Endothelial cell of umbilical vein (primary cell): ENCODE measurements at regions not wholly inside any gene's neighbourhood (a gene's known extent, or its start where the extent isn't known, plus 50 kb on each side); places are given as distances from the start of the nearest gene placed in this dataset.

Experiments
- BruUV-seq: library from RNA; stranded (reverse); fragments of 400-500 nt; replicated peaks from 2 replicates; lab custom pipeline; 2021; lab: Mats Ljungman, UMichigan
- CTCF ChIA-PET: fragments of 300-600, 350-600 bp; sonication (Branson Sonifier 250); formaldehyde crosslinking; loops from one replicate; lab custom pipeline; 2021; ENCODE audit warnings: antibody characterized with exemption, inconsistent platforms; lab: Charles Lee
- POLR2A ChIA-PET: fragments of 300-600, 350-600 bp; sonication (Branson Sonifier 250); formaldehyde crosslinking; loops from one replicate; lab custom pipeline; 2021; ENCODE audit warnings: antibody characterized with exemption, inconsistent platforms; lab: Charles Lee
- DNase-seq: peaks from one replicate; pipeline ENCODE4 v3.0.0-alpha.2; 2011; ENCODE audit warnings: low read depth, low spot score
- FAIRE-seq: peaks from 2 replicates; lab custom pipeline; 2011; peaks lifted over from hg19 to GRCh38; lab: Jason Lieb, UNC
- H2AFZ ChIP-seq: 2 replicates; pipeline ENCODE4 v1.6.0; 2012; ENCODE audit warnings: low read depth, low read length, control low read depth, inconsistent platforms
- H3K27ac ChIP-seq: 2 replicates; pipeline ENCODE4 v1.5.1; 2011; ENCODE audit warnings: low read depth, mild to moderate bottlenecking, control low read depth, low read length, moderate library complexity; ENCODE audit not compliant: insufficient read depth
- H3K27me3 ChIP-seq, 2 experiments: 2 replicates each; pipeline versions ENCODE4 v1.6.0 to v1.6.1; 2011; ENCODE audit warnings: low read length in 2 of 2, mixed read lengths in 1 of 2; ENCODE audit not compliant: control insufficient read depth in 2 of 2, insufficient read depth in 2 of 2
- H3K36me3 ChIP-seq, 2 experiments: 2 replicates in 1 of 2; 3 replicates in 1 of 2; pipeline ENCODE4 v1.5.1; 2011; ENCODE audit warnings: low read length in 2 of 2, mild to moderate bottlenecking in 1 of 2, moderate library complexity in 1 of 2; ENCODE audit not compliant: control insufficient read depth in 2 of 2, insufficient read depth in 2 of 2; ENCODE audit errors: extremely low read depth in 1 of 2
- H3K4me1 ChIP-seq: 3 replicates; pipeline ENCODE4 v1.5.1; 2011; ENCODE audit warnings: mild to moderate bottlenecking, low read length; ENCODE audit not compliant: control insufficient read depth, insufficient read depth; ENCODE audit errors: extremely low read depth
- H3K4me2 ChIP-seq: 2 replicates; pipeline ENCODE4 v1.6.1; 2011; ENCODE audit warnings: low read length, control low read depth, mixed read lengths; ENCODE audit not compliant: insufficient read depth
- H3K4me3 ChIP-seq, 3 experiments: fragments of 200-600 bp in 1 of 3; sonication (generic), shearing (Covaris generic) in 1 of 3; replicated peaks in 1 of 3; 2 replicates each; pipeline ENCODE4 v1.5.1; 2011 to 2016; ENCODE audit warnings: control low read depth in 3 of 3, low read length in 3 of 3, mild to moderate bottlenecking in 2 of 3, inconsistent platforms in 1 of 3, low read depth in 1 of 3, moderate library complexity in 1 of 3; ENCODE audit not compliant: insufficient read depth in 1 of 3
- H3K79me2 ChIP-seq: 2 replicates; pipeline ENCODE4 v1.6.0; 2012; ENCODE audit warnings: low read length, inconsistent platforms; ENCODE audit not compliant: control insufficient read depth, insufficient read depth
- H3K9ac ChIP-seq: replicated peaks from 2 replicates; pipeline ENCODE3; 2011; ENCODE audit warnings: low read length, control low read depth; ENCODE audit not compliant: insufficient read depth; ENCODE audit errors: extremely low read depth
- H3K9me1 ChIP-seq: replicated peaks from 3 replicates; pipeline ENCODE4 v1.6.0; 2011; ENCODE audit warnings: mild to moderate bottlenecking, low read length; ENCODE audit not compliant: control insufficient read depth, insufficient read depth; ENCODE audit errors: extremely low read depth
- H3K9me3 ChIP-seq: replicated peaks from 2 replicates; pipeline ENCODE4 v1.5.1; 2012; ENCODE audit warnings: low read length, inconsistent platforms; ENCODE audit not compliant: control insufficient read depth, insufficient read depth
- H4K20me1 ChIP-seq: replicated peaks from 2 replicates; pipeline ENCODE3; 2011; ENCODE audit warnings: mild to moderate bottlenecking, low read length; ENCODE audit not compliant: control insufficient read depth, insufficient read depth; ENCODE audit errors: extremely low read depth
- EZH2 ChIP-seq: IDR thresholded peaks from 2 replicates; pipeline ENCODE4 v1.6.1; 2012; ENCODE audit warnings: borderline replicate concordance, low read depth, mild to moderate bottlenecking, moderate library complexity, low read length, inconsistent platforms; ENCODE audit not compliant: severe bottlenecking
- FOS ChIP-seq: IDR thresholded peaks from 2 replicates; pipeline ENCODE4 v1.6.1; 2011; ENCODE audit warnings: mild to moderate bottlenecking, low read length, moderate library complexity, borderline replicate concordance; ENCODE audit not compliant: insufficient read depth
- GATA2 ChIP-seq: IDR thresholded peaks from 2 replicates; pipeline ENCODE4 v1.7.0; 2011; ENCODE audit warnings: low read depth, mild to moderate bottlenecking, moderate library complexity, mixed read lengths, low read length; ENCODE audit not compliant: insufficient read length, insufficient read depth
- JUN ChIP-seq: IDR thresholded peaks from 2 replicates; pipeline ENCODE4 v1.6.1; 2011; ENCODE audit warnings: borderline replicate concordance, low read depth; ENCODE audit not compliant: insufficient read length, insufficient read depth
- MYC ChIP-seq: IDR thresholded peaks from one replicate; pipeline ENCODE4 v1.6.1; 2011; ENCODE audit warnings: mild to moderate bottlenecking, low read depth, low read length
- POLR2A ChIP-seq: IDR thresholded peaks from 2 replicates; pipeline ENCODE4 v1.6.1; 2012; ENCODE audit warnings: low read depth, mild to moderate bottlenecking, control low read depth, low read length
- POLR2AphosphoS5 ChIP-seq: IDR thresholded peaks from 2 replicates; pipeline ENCODE4 v1.6.1; 2012; ENCODE audit warnings: low read depth, mild to moderate bottlenecking, control low read depth, low read length, moderate library complexity; ENCODE audit not compliant: insufficient read depth
- dilution Hi-C: fragments of 300-500 bp; cut with MboI; formaldehyde crosslinking; loops from one replicate; pipeline ENCODE4 v1.15.0; 2019; ENCODE audit warnings: low sequenced_read_pairs; ENCODE audit not compliant: extremely low pct_ligation_motif_present
- intact Hi-C: fragments of 100-400 bp; cut with micrococcal nuclease; formaldehyde crosslinking; loops from one replicate; pipeline ENCODE4 v1.10.0; 2022
- TF ChIP-seq, protein P1 (sequence below): IDR thresholded peaks from 2 replicates; pipeline ENCODE4 v1.6.1; 2011; ENCODE audit not compliant: insufficient read depth, insufficient read length
- TF ChIP-seq, protein P2 (sequence below), 2 donors: IDR thresholded peaks; 1 replicate in 1 of 2; 2 replicates in 1 of 2; pipeline ENCODE4 v1.5.1; 2011; ENCODE audit warnings: low read length in 2 of 2, mild to moderate bottlenecking in 2 of 2, moderate library complexity in 2 of 2, control low read depth in 1 of 2, inconsistent platforms in 1 of 2, low read depth in 1 of 2; ENCODE audit not compliant: insufficient read depth in 1 of 2; ENCODE audit errors: extremely low read depth in 1 of 2

DNA sequence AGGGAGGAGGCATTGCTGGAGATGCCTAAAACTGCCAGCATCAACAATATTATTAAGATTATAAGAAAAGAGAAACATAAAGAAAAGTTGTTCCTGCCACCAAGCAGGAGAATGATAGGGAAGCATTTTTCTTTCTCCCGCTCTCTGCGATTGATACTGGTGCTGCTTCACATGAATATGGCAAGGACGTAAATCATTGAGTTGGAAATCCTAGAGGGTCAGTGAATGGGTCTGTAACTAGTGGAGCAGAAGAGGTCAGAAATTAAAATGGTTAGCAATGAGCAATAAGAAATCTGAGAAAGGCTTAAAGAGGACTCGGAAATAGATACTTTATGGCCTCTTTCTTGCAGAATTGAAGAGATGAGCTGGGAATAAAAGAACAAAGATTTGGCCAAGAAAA, 631.7 kb downstream of the BCL11A start:
- POLR2A ChIA-PET = no interaction called here
- DNase-seq (no peak), FAIRE-seq (no peak)
- CTCF ChIA-PET = no interaction called here
- Histone ChIP-seq H3K9me3 (no peaks in the 10 kb centered on the region), H3K9ac (no peak overlapping the region), H3K4me2 (no peak overlapping the region), H3K4me1 (no peaks in the 10 kb centered on the region), H4K20me1 (no peaks in the 10 kb centered on the region), H3K9me1 (no peaks in the 10 kb centered on the region), H3K4me3 (no peak overlapping the region), H3K36me3 (no peaks in the 10 kb centered on the region), H2AFZ (no peak overlapping the region), H3K27ac (no peak overlapping the region), H3K79me2 (no peaks in the 10 kb centered on the region), H3K27me3 (no peaks in the 10 kb centered on the region)
- TF ChIP-seq EZH2 = no peak
- TF ChIP-seq JUN = no peak
- no peak for TF ChIP-seq POLR2AphosphoS5
- TF ChIP-seq, protein P1, sequence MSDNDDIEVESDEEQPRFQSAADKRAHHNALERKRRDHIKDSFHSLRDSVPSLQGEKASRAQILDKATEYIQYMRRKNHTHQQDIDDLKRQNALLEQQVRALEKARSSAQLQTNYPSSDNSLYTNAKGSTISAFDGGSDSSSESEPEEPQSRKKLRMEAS = no peak
- TF ChIP-seq FOS = no peak
- no peak for TF ChIP-seq GATA2
- TF ChIP-seq MYC = no peak
- TF ChIP-seq, protein P2, sequence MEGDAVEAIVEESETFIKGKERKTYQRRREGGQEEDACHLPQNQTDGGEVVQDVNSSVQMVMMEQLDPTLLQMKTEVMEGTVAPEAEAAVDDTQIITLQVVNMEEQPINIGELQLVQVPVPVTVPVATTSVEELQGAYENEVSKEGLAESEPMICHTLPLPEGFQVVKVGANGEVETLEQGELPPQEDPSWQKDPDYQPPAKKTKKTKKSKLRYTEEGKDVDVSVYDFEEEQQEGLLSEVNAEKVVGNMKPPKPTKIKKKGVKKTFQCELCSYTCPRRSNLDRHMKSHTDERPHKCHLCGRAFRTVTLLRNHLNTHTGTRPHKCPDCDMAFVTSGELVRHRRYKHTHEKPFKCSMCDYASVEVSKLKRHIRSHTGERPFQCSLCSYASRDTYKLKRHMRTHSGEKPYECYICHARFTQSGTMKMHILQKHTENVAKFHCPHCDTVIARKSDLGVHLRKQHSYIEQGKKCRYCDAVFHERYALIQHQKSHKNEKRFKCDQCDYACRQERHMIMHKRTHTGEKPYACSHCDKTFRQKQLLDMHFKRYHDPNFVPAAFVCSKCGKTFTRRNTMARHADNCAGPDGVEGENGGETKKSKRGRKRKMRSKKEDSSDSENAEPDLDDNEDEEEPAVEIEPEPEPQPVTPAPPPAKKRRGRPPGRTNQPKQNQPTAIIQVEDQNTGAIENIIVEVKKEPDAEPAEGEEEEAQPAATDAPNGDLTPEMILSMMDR (IDR thresholded peaks at IDR 0.05; ENCODE audit: extremely low read depth in 1 of 2, insufficient read depth in 1 of 2, low read depth in 1 of 2, low read length in 2 of 2) = no peak
- no peak for TF ChIP-seq POLR2A
- dilution Hi-C loops = no loop called here
- intact Hi-C loops = no loop called here
- BruUV-seq = no TSS peak
